ENCODE measurements at regions not wholly inside any gene's neighbourhood (a gene's known extent, or its start where the extent isn't known, plus 50 kb on each side); places are given as distances from the start of the nearest gene placed in this dataset.

- Mint-ChIP-seq H3K4me1 (peaks cover 9% of the 10 kb centered on the region), H3K36me3 (ENCODE audit: low read depth) (no peaks in the 10 kb centered on the region), H3K27me3 (ENCODE audit: low read depth) (no peaks in the 10 kb centered on the region), H3K27ac (ENCODE audit: unreplicated experiment) (no peak overlapping the region), H3K4me3 (no peak overlapping the region), H3K9me3 (no peaks in the 10 kb centered on the region)
- TF ChIP-seq CTCF (conservative IDR thresholded peaks at IDR 0.05), result no peak
- DNase-seq (ENCODE audit: low read depth, low spot score), result no peak
Observed at GRCh38 chr14:51554339-51554920, 97.3 kb upstream of the FRMD6 start.

- TF ChIP-seq CTCF (conservative IDR thresholded peaks at IDR 0.05), result no peak
- Mint-ChIP-seq H3K4me3 (no peak overlapping the region), H3K4me1 (peaks cover 9% of the 10 kb centered on the region), H3K27ac (ENCODE audit: unreplicated experiment) (no peak overlapping the region), H3K9me3 (no peaks in the 10 kb centered on the region), H3K36me3 (ENCODE audit: low read depth) (no peaks in the 10 kb centered on the region), H3K27me3 (ENCODE audit: low read depth) (no peaks in the 10 kb centered on the region)
- DNase-seq (ENCODE audit: low read depth, low spot score), result no peak
Observed at GRCh38 chr14:51554953-51555352, 96.8 kb upstream of the FRMD6 start.

GRCh38 chr14:51561141-51561540, 90.6 kb upstream of the FRMD6 start:
- peaks cover 4% of the 10 kb centered on the region for H3K27me3 Mint-ChIP-seq (ENCODE audit: low read depth)
- H3K9me3 Mint-ChIP-seq, result no peaks in the 10 kb centered on the region
- H3K36me3 Mint-ChIP-seq (ENCODE audit: low read depth), result no peaks in the 10 kb centered on the region
- no peak for DNase-seq (ENCODE audit: low read depth, low spot score)
- peaks cover 54% of the 10 kb centered on the region for H3K4me1 Mint-ChIP-seq
- H3K27ac Mint-ChIP-seq (ENCODE audit: unreplicated experiment), result peak overlapping the region; percentile 45
- TF ChIP-seq CTCF (conservative IDR thresholded peaks at IDR 0.05), result no peak
- H3K4me3 Mint-ChIP-seq, result peak overlapping the region; percentile 49

GRCh38 chr14:51562816-51563215, 88.9 kb upstream of the FRMD6 start:
- Mint-ChIP-seq H3K4me3 (no peak overlapping the region), H3K9me3 (no peaks in the 10 kb centered on the region), H3K27ac (ENCODE audit: unreplicated experiment) (no peak overlapping the region), H3K27me3 (ENCODE audit: low read depth) (peaks cover 4% of the 10 kb centered on the region), H3K36me3 (ENCODE audit: low read depth) (no peaks in the 10 kb centered on the region), H3K4me1 (peaks cover 51% of the 10 kb centered on the region)
- no peak for TF ChIP-seq CTCF (conservative IDR thresholded peaks at IDR 0.05)
- no peak for DNase-seq (ENCODE audit: low read depth, low spot score)

GRCh38 chr14:51563560-51563959, 88.2 kb upstream of the FRMD6 start:
- Mint-ChIP-seq H3K4me1 (peaks cover 51% of the 10 kb centered on the region), H3K27ac (ENCODE audit: unreplicated experiment) (no peak overlapping the region), H3K27me3 (ENCODE audit: low read depth) (peaks cover 4% of the 10 kb centered on the region), H3K4me3 (peak overlapping the region; percentile 9), H3K36me3 (ENCODE audit: low read depth) (no peaks in the 10 kb centered on the region), H3K9me3 (no peaks in the 10 kb centered on the region)
- TF ChIP-seq CTCF (conservative IDR thresholded peaks at IDR 0.05), result no peak
- no peak for DNase-seq (ENCODE audit: low read depth, low spot score)

All from neural crest cell (in vitro differentiated cells).